Ovary (tissue), 3 donors: ENCODE measurements at regions not wholly inside any gene's neighbourhood (a gene's known extent, or its start where the extent isn't known, plus 50 kb on each side); places are given as distances from the start of the nearest gene placed in this dataset.

Source experiments
- CTCF ChIP-seq, 3 donors: fragments of 450-650 bp in 2 of 3; fragments of 200-600 bp in 1 of 3; IDR thresholded peaks; one replicate each; pipeline versions ENCODE4 v1.5.1 to v1.8.0; 2016 to 2022; ENCODE audit warnings: antibody characterized with exemption in 3 of 3, mild to moderate bottlenecking in 1 of 3
- POLR2A ChIP-seq: fragments of 450-650 bp; IDR thresholded peaks from one replicate; pipeline ENCODE4 v1.6.1; 2017; ENCODE audit warnings: antibody characterized with exemption, mild to moderate bottlenecking, moderate library complexity
- donor health status: DM: no; HTN: no; CAD: no.

- TF ChIP-seq CTCF (IDR thresholded peaks at IDR 0.05) (no peak), POLR2A (no peak)
These were observed 156.6 kb downstream of the GATB start for GRCh38 chr4:151604238-151604637.
